Panc1 (cell line): ENCODE measurements at regions not wholly inside any gene's neighbourhood (a gene's known extent, or its start where the extent isn't known, plus 50 kb on each side); places are given as distances from the start of the nearest gene placed in this dataset.

Experiments used
- POLR2AphosphoS5 ChIP-seq: IDR thresholded peaks from 2 replicates; pipeline ENCODE4 v1.6.1; 2012; ENCODE audit warnings: mild to moderate bottlenecking, low read depth, low read length, moderate library complexity
- SIN3A ChIP-seq: IDR thresholded peaks from 2 replicates; pipeline ENCODE4 v1.6.1; 2012; ENCODE audit warnings: low read depth, mild to moderate bottlenecking, low read length, moderate library complexity, borderline replicate concordance; ENCODE audit not compliant: insufficient read depth
- TF ChIP-seq, protein P1 (sequence below): fragments of 450-650 bp; IDR thresholded peaks from 2 replicates; pipeline ENCODE4 v1.5.1; 2017; ENCODE audit warnings: mild to moderate bottlenecking
- TF ChIP-seq, protein P2 (sequence below), 2 experiments: IDR thresholded peaks; 2 replicates each; pipeline ENCODE4 v1.6.1; 2011 to 2012; ENCODE audit warnings: low read depth in 2 of 2, control low read depth in 1 of 2, low read length in 1 of 2, mild to moderate bottlenecking in 1 of 2, moderate library complexity in 1 of 2; ENCODE audit not compliant: insufficient read depth in 1 of 2

DNA sequence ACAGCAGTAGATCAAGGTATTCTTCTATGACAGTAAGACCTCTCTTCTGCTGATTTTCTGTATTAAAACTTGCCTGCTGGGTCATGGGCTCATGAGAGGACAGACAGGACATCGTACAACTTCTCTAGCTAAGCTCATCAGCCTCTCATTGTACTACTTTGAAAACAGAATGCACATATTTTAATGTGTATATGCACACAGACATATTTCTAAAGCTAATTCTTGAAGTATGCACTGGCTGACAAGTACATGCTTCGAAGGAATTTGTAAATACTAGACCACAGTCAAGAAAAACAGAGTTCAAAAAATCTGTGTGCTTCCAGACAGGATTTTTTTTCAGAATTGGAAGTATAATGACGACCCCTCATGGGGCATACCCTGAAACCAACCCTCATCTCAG lies 81.7 kb upstream of the CD83 start:
- TF ChIP-seq, protein P1, sequence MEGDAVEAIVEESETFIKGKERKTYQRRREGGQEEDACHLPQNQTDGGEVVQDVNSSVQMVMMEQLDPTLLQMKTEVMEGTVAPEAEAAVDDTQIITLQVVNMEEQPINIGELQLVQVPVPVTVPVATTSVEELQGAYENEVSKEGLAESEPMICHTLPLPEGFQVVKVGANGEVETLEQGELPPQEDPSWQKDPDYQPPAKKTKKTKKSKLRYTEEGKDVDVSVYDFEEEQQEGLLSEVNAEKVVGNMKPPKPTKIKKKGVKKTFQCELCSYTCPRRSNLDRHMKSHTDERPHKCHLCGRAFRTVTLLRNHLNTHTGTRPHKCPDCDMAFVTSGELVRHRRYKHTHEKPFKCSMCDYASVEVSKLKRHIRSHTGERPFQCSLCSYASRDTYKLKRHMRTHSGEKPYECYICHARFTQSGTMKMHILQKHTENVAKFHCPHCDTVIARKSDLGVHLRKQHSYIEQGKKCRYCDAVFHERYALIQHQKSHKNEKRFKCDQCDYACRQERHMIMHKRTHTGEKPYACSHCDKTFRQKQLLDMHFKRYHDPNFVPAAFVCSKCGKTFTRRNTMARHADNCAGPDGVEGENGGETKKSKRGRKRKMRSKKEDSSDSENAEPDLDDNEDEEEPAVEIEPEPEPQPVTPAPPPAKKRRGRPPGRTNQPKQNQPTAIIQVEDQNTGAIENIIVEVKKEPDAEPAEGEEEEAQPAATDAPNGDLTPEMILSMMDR: no peak
- TF ChIP-seq, protein P2, sequence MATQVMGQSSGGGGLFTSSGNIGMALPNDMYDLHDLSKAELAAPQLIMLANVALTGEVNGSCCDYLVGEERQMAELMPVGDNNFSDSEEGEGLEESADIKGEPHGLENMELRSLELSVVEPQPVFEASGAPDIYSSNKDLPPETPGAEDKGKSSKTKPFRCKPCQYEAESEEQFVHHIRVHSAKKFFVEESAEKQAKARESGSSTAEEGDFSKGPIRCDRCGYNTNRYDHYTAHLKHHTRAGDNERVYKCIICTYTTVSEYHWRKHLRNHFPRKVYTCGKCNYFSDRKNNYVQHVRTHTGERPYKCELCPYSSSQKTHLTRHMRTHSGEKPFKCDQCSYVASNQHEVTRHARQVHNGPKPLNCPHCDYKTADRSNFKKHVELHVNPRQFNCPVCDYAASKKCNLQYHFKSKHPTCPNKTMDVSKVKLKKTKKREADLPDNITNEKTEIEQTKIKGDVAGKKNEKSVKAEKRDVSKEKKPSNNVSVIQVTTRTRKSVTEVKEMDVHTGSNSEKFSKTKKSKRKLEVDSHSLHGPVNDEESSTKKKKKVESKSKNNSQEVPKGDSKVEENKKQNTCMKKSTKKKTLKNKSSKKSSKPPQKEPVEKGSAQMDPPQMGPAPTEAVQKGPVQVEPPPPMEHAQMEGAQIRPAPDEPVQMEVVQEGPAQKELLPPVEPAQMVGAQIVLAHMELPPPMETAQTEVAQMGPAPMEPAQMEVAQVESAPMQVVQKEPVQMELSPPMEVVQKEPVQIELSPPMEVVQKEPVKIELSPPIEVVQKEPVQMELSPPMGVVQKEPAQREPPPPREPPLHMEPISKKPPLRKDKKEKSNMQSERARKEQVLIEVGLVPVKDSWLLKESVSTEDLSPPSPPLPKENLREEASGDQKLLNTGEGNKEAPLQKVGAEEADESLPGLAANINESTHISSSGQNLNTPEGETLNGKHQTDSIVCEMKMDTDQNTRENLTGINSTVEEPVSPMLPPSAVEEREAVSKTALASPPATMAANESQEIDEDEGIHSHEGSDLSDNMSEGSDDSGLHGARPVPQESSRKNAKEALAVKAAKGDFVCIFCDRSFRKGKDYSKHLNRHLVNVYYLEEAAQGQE (IDR thresholded peaks at IDR 0.05; ENCODE audit: insufficient read depth in 1 of 2, low read depth in 2 of 2, low read length in 1 of 2): no peak
- TF ChIP-seq SIN3A: no peak
- no peak for TF ChIP-seq POLR2AphosphoS5
